Peyer's patch (tissue), 4 donors: ENCODE measurements at regions not wholly inside any gene's neighbourhood (a gene's known extent, or its start where the extent isn't known, plus 50 kb on each side); places are given as distances from the start of the nearest gene placed in this dataset.

Experiments used
- CTCF ChIP-seq, 6 experiments: fragments of 450-650 bp in 4 of 6; fragments of 200-600 bp in 2 of 6; sonication (generic) in 1 of 6; IDR thresholded peaks; one replicate each; pipeline ENCODE4 v1.5.1; 2017 to 2019; ENCODE audit warnings: antibody characterized with exemption in 6 of 6, mild to moderate bottlenecking in 3 of 6, moderate library complexity in 1 of 6
- POLR2A ChIP-seq, 2 donors: fragments of 450-650 bp; IDR thresholded peaks; one replicate each; pipeline ENCODE4 v1.5.1; 2017; ENCODE audit warnings: antibody characterized with exemption in 2 of 2, mild to moderate bottlenecking in 2 of 2, moderate library complexity in 2 of 2

DNA sequence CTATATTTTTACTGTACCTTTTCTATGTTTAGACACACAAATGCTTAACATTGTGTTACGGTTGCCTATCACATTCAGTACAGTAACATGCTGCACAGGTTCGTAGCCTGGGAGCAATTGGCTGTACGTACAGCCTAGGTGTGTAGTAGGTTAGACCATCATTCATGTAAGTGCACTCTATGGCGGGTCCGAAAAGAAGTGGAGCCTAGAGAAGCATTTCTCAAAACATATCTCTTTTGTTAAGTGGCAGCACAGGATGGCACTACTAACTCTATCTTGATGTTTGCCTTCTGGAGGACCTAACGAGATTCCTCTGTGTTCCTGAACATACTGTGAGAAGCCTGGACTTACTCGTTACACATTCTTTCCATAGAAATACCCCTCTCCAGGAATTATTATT is 132.3 kb upstream of the ADPGK start:
- no peak for TF ChIP-seq CTCF (IDR thresholded peaks at IDR 0.05)
- TF ChIP-seq POLR2A (IDR thresholded peaks at IDR 0.05): no peak
